WTC11 (cell line): ENCODE measurements at regions not wholly inside any gene's neighbourhood (a gene's known extent, or its start where the extent isn't known, plus 50 kb on each side); places are given as distances from the start of the nearest gene placed in this dataset.

Experiments used
- ATAC-seq: fragments of 200-7000 bp; cut with Tn5 transposase; 2 replicates; pipeline ENCODE4 v1.10.0; 2021; ENCODE audit warnings: mild to moderate bottlenecking, moderate library complexity
- CTCF ChIA-PET: fragments of 300-600 bp; sonication (Branson Sonifier 250); formaldehyde crosslinking; loops from one replicate; lab custom pipeline; 2021; ENCODE audit warnings: antibody characterized with exemption; lab: Charles Lee
- POLR2A ChIA-PET: fragments of 350-600 bp; sonication (Branson Sonifier 250); formaldehyde crosslinking; loops from one replicate; lab custom pipeline; 2021; ENCODE audit warnings: antibody characterized with exemption; lab: Charles Lee
- DNase-seq: peaks from one replicate; pipeline ENCODE4 v3.0.0; 2021; ENCODE audit warnings: low spot score
- H3K27ac Mint-ChIP-seq: 2 replicates; pipeline ENCODE4 v1.8.0; 2021; ENCODE audit warnings: mixed read lengths
- H3K27me3 Mint-ChIP-seq: 2 replicates; pipeline ENCODE4 v1.8.0; 2021; ENCODE audit warnings: low read depth, mild to moderate bottlenecking, moderate library complexity, mixed read lengths
- H3K36me3 Mint-ChIP-seq: 2 replicates; pipeline ENCODE4 v1.8.0; 2021; ENCODE audit warnings: mixed read lengths
- H3K4me1 Mint-ChIP-seq: 2 replicates; pipeline ENCODE4 v1.8.0; 2022; ENCODE audit warnings: mixed read lengths
- H3K4me3 Mint-ChIP-seq: 2 replicates; pipeline ENCODE4 v1.8.0; 2021; ENCODE audit warnings: mild to moderate bottlenecking, moderate library complexity, mixed read lengths
- H3K9me3 Mint-ChIP-seq: 2 replicates; pipeline ENCODE4 v1.8.0; 2021; ENCODE audit warnings: mixed read lengths
- AR ChIP-seq: fragments of 250-450 bp; sonication (Bioruptor Pico); IDR thresholded peaks from 2 replicates; pipeline ENCODE4 v1.9.0; 2021; ENCODE audit warnings: mild to moderate bottlenecking
- ATF1 ChIP-seq: sonication (generic); formaldehyde crosslinking; IDR thresholded peaks from 2 replicates; pipeline ENCODE4 v1.8.1; 2023; ENCODE audit warnings: mild to moderate bottlenecking, moderate library complexity, missing genetic modification reagents
- ATF3 ChIP-seq: sonication (generic); formaldehyde crosslinking; conservative IDR thresholded peaks from 2 replicates; pipeline ENCODE4 v1.8.1; 2022; ENCODE audit warnings: mild to moderate bottlenecking, missing genetic modification reagents
- CBFB ChIP-seq: sonication (generic); formaldehyde crosslinking; IDR thresholded peaks from 2 replicates; pipeline ENCODE4 v1.8.1; 2022; ENCODE audit warnings: mild to moderate bottlenecking, low read depth, missing genetic modification reagents
- CDX4 ChIP-seq: fragments of 250-450 bp; sonication (Bioruptor Pico); IDR thresholded peaks from 2 replicates; pipeline ENCODE4 v1.9.0; 2021; ENCODE audit warnings: moderate library complexity, mild to moderate bottlenecking, inconsistent platforms, borderline replicate concordance
- CREB1 ChIP-seq: sonication (generic); formaldehyde crosslinking; IDR thresholded peaks from 2 replicates; pipeline ENCODE4 v1.8.0; 2023; ENCODE audit warnings: mild to moderate bottlenecking, missing genetic modification reagents
- FOXK1 ChIP-seq: sonication (generic); formaldehyde crosslinking; IDR thresholded peaks from 2 replicates; pipeline ENCODE4 v1.8.0; 2022; ENCODE audit warnings: mild to moderate bottlenecking, moderate library complexity, missing genetic modification reagents
- GABPB1 ChIP-seq: sonication (generic); formaldehyde crosslinking; IDR thresholded peaks from 2 replicates; pipeline ENCODE4 v1.8.1; 2023; ENCODE audit warnings: mild to moderate bottlenecking, missing genetic modification reagents
- GTF2I ChIP-seq: fragments of 250-450 bp; sonication (Bioruptor Pico); conservative IDR thresholded peaks from 2 replicates; pipeline ENCODE4 v1.4.0; 2021; ENCODE audit warnings: mild to moderate bottlenecking
- KAT7 ChIP-seq: sonication (generic); formaldehyde crosslinking; IDR thresholded peaks from 2 replicates; pipeline ENCODE4 v1.8.1; 2023; ENCODE audit warnings: missing genetic modification reagents, mild to moderate bottlenecking, borderline replicate concordance
- NFE2L1 ChIP-seq: sonication (generic); formaldehyde crosslinking; IDR thresholded peaks from 2 replicates; pipeline ENCODE4 v1.8.1; 2023; ENCODE audit warnings: missing genetic modification reagents
- NR1H2 ChIP-seq: sonication (generic); formaldehyde crosslinking; IDR thresholded peaks from 2 replicates; pipeline ENCODE4 v1.9.0; 2021; ENCODE audit warnings: mild to moderate bottlenecking, moderate library complexity, missing genetic modification reagents
- NR2C2 ChIP-seq: sonication (generic); formaldehyde crosslinking; IDR thresholded peaks from 2 replicates; pipeline ENCODE4 v1.8.0; 2022; ENCODE audit warnings: mild to moderate bottlenecking, missing genetic modification reagents
- RELA ChIP-seq: sonication (generic); formaldehyde crosslinking; IDR thresholded peaks from 2 replicates; pipeline ENCODE4 v1.8.1; 2022; ENCODE audit warnings: missing genetic modification reagents, mild to moderate bottlenecking, borderline replicate concordance
- SMAD4 ChIP-seq: sonication (generic); formaldehyde crosslinking; IDR thresholded peaks from 2 replicates; pipeline ENCODE4 v1.8.0; 2022; ENCODE audit warnings: mild to moderate bottlenecking, missing genetic modification reagents
- SOX15 ChIP-seq: fragments of 250-450 bp; sonication (Bioruptor Pico); IDR thresholded peaks from 2 replicates; pipeline ENCODE4 v1.9.0; 2021; ENCODE audit warnings: mild to moderate bottlenecking
- ZNF138 ChIP-seq: sonication (generic); formaldehyde crosslinking; conservative IDR thresholded peaks from 2 replicates; pipeline ENCODE4 v1.8.1; 2022; ENCODE audit warnings: mild to moderate bottlenecking, moderate library complexity, missing genetic modification reagents
- ZNF317 ChIP-seq: sonication (generic); formaldehyde crosslinking; IDR thresholded peaks from 2 replicates; pipeline ENCODE4 v1.8.1; 2023; ENCODE audit warnings: low read depth, mild to moderate bottlenecking, moderate library complexity, missing genetic modification reagents, borderline replicate concordance
- ZNF423 ChIP-seq: fragments of 250-450 bp; sonication (Bioruptor Pico); IDR thresholded peaks from 2 replicates; pipeline ENCODE4 v2.1.2; 2022; ENCODE audit warnings: mild to moderate bottlenecking, moderate library complexity
- ZNF671 ChIP-seq: fragments of 250-450 bp; sonication (Bioruptor Pico); IDR thresholded peaks from 2 replicates; pipeline ENCODE4 v1.8.0; 2021; ENCODE audit warnings: mild to moderate bottlenecking
- TF ChIP-seq, protein P1 (sequence below): sonication (generic); formaldehyde crosslinking; IDR thresholded peaks from 2 replicates; pipeline ENCODE4 v1.8.0; 2022; ENCODE audit warnings: mild to moderate bottlenecking, missing genetic modification reagents
- TF ChIP-seq, protein P2 (sequence below): sonication (generic); formaldehyde crosslinking; IDR thresholded peaks from 2 replicates; pipeline ENCODE4 v1.8.1; 2023; ENCODE audit warnings: mild to moderate bottlenecking, missing genetic modification reagents, moderate library complexity
- TF ChIP-seq, protein P3 (sequence below): fragments of 250-450 bp; sonication (Bioruptor Pico); IDR thresholded peaks from 2 replicates; pipeline ENCODE4 v1.9.0; 2021; ENCODE audit warnings: mild to moderate bottlenecking
- TF ChIP-seq, protein P4 (sequence below): sonication (generic); formaldehyde crosslinking; IDR thresholded peaks from 2 replicates; pipeline ENCODE4 v1.8.1; 2023; ENCODE audit warnings: mild to moderate bottlenecking, missing genetic modification reagents, borderline replicate concordance

DNA sequence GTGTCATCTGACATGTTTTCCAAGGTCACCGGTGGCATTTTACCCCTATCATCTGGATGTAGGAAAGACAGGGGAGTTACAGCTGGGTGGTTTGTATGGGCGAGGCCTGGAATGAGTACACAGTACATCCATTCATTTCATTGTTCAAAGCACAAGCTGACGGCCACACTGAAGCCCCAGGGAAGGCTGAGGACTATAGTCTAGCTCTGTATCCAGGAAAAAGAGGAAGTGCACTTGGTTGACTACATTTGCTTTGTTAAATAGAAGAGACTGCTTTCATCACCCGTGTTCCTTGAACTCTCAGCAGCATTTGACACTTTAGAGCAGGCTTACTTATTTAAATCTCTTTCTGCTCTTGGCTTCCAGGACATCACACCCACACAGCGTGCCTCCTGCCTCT, 1041.0 kb upstream of the TENM3 start:
- no peak overlapping the region for H3K4me3 Mint-ChIP-seq
- H3K4me1 Mint-ChIP-seq: no peaks in the 10 kb centered on the region
- no peaks in the 10 kb centered on the region for H3K36me3 Mint-ChIP-seq
- no peak overlapping the region for H3K27ac Mint-ChIP-seq
- CTCF ChIA-PET: no interaction called here
- ATAC-seq: no peak
- H3K27me3 Mint-ChIP-seq: no peaks in the 10 kb centered on the region
- TF ChIP-seq CDX4: no peak
- TF ChIP-seq, protein P1, sequence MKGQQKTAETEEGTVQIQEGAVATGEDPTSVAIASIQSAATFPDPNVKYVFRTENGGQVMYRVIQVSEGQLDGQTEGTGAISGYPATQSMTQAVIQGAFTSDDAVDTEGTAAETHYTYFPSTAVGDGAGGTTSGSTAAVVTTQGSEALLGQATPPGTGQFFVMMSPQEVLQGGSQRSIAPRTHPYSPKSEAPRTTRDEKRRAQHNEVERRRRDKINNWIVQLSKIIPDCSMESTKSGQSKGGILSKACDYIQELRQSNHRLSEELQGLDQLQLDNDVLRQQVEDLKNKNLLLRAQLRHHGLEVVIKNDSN (CRISPR knock-in tag): no peak
- no peak for TF ChIP-seq RELA (CRISPR knock-in tag)
- TF ChIP-seq GABPB1 (CRISPR knock-in tag): no peak
- no peak for TF ChIP-seq ZNF317
- TF ChIP-seq, protein P2, sequence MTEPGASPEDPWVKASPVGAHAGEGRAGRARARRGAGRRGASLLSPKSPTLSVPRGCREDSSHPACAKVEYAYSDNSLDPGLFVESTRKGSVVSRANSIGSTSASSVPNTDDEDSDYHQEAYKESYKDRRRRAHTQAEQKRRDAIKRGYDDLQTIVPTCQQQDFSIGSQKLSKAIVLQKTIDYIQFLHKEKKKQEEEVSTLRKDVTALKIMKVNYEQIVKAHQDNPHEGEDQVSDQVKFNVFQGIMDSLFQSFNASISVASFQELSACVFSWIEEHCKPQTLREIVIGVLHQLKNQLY: no peak
- TF ChIP-seq, protein P3, sequence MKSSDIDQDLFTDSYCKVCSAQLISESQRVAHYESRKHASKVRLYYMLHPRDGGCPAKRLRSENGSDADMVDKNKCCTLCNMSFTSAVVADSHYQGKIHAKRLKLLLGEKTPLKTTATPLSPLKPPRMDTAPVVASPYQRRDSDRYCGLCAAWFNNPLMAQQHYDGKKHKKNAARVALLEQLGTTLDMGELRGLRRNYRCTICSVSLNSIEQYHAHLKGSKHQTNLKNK (CRISPR knock-in tag): no peak
- TF ChIP-seq SOX15 (CRISPR knock-in tag): no peak
- no peak for TF ChIP-seq NR2C2 (CRISPR knock-in tag)
- TF ChIP-seq CREB1 (CRISPR knock-in tag): no peak
- TF ChIP-seq GTF2I (CRISPR knock-in tag): no peak
- no peak for TF ChIP-seq ZNF138 (CRISPR knock-in tag)
- TF ChIP-seq FOXK1: no peak
- TF ChIP-seq ATF3 (CRISPR knock-in tag): no peak
- no peak for TF ChIP-seq ATF1 (CRISPR knock-in tag)
- no peak for TF ChIP-seq SMAD4
- TF ChIP-seq, protein P4, sequence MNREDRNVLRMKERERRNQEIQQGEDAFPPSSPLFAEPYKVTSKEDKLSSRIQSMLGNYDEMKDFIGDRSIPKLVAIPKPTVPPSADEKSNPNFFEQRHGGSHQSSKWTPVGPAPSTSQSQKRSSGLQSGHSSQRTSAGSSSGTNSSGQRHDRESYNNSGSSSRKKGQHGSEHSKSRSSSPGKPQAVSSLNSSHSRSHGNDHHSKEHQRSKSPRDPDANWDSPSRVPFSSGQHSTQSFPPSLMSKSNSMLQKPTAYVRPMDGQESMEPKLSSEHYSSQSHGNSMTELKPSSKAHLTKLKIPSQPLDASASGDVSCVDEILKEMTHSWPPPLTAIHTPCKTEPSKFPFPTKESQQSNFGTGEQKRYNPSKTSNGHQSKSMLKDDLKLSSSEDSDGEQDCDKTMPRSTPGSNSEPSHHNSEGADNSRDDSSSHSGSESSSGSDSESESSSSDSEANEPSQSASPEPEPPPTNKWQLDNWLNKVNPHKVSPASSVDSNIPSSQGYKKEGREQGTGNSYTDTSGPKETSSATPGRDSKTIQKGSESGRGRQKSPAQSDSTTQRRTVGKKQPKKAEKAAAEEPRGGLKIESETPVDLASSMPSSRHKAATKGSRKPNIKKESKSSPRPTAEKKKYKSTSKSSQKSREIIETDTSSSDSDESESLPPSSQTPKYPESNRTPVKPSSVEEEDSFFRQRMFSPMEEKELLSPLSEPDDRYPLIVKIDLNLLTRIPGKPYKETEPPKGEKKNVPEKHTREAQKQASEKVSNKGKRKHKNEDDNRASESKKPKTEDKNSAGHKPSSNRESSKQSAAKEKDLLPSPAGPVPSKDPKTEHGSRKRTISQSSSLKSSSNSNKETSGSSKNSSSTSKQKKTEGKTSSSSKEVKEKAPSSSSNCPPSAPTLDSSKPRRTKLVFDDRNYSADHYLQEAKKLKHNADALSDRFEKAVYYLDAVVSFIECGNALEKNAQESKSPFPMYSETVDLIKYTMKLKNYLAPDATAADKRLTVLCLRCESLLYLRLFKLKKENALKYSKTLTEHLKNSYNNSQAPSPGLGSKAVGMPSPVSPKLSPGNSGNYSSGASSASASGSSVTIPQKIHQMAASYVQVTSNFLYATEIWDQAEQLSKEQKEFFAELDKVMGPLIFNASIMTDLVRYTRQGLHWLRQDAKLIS (CRISPR knock-in tag): no peak
- POLR2A ChIA-PET: no interaction called here
- DNase-seq: no peak
- H3K9me3 Mint-ChIP-seq: no peaks in the 10 kb centered on the region

DNA sequence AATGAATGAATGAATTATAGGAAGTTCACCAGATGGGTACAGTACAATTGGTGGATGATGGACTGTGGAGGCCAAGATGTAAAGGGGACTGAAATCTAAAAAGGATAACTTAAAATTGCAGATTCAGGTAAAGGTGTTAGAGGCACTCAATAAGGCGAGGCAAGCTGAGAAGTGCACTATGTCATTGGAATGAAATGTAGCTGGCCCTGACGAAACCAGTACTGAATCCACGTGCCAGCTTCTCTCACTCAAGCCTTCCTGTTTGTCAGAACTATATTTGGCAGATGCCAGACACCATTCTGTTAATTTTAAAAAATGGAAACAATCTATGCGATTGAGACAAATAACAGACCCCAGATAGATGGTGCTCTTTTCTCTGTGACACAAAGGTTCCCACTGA, 1039.1 kb upstream of the TENM3 start:
- ChIA-PET POLR2A (no interaction called here), CTCF (no interaction called here)
- H3K27ac Mint-ChIP-seq: no peak overlapping the region
- H3K9me3 Mint-ChIP-seq: no peaks in the 10 kb centered on the region
- no peak for TF ChIP-seq AR (CRISPR knock-in tag)
- TF ChIP-seq, protein P2: no peak
- TF ChIP-seq NR1H2 (CRISPR knock-in tag): no peak
- TF ChIP-seq KAT7 (CRISPR knock-in tag): no peak
- TF ChIP-seq ZNF671: no peak
- TF ChIP-seq NR2C2 (CRISPR knock-in tag): no peak
- TF ChIP-seq RELA (CRISPR knock-in tag): no peak
- TF ChIP-seq NFE2L1 (CRISPR knock-in tag): no peak
- TF ChIP-seq CBFB (CRISPR knock-in tag): no peak
- no peak for TF ChIP-seq ZNF423 (CRISPR knock-in tag)
- no peaks in the 10 kb centered on the region for H3K4me1 Mint-ChIP-seq
- H3K4me3 Mint-ChIP-seq: no peak overlapping the region
- no peaks in the 10 kb centered on the region for H3K27me3 Mint-ChIP-seq
- H3K36me3 Mint-ChIP-seq: no peaks in the 10 kb centered on the region
- DNase-seq: no peak
- ATAC-seq: no peak
